HS-5 (cell line): ENCODE measurements at regions not wholly inside any gene's neighbourhood (a gene's known extent, or its start where the extent isn't known, plus 50 kb on each side); places are given as distances from the start of the nearest gene placed in this dataset.

Experiments
- DNase-seq: peaks from one replicate; pipeline ENCODE4 v3.0.0-alpha.2; 2012; ENCODE audit warnings: low read depth

DNA sequence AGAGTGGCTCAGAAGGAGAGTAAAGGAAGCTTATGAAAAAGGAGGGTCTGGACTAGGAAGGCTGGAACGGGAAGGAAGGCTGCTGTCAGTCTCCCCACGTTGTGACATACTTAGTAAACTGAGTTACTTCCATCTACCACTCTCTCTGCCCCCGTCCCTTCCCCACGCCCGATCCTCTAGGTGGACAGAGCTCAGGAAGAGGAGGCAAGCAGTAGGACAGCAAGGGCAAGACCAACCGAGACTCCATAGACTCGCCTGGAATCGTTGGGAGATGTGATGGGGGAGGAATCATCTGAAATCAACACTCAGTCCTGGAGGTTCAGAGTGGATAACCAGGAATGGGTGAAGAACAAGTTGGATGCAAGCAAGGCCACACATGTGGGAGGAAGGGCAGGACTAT is 240.7 kb downstream of the BUD13 start:
- DNase-seq, result no peak

DNA sequence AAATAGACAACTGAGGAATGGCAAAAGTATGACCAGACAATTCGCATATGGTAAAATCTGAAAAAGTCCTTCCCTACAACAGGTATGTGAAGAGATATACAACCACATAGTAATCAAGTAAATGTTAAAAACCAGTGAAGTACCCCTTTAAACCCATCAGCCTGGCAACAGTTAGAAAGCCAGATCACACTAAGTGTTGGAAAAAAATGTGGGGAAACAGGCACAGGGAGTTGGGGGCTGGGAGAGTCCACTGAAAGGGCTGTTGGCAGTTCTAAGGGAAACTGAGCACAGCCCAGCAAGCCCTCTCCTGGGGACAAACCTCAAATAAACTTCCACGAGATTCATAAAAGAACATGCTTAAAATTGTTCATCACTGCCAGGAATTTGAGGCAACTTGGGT is 242.1 kb downstream of the BUD13 start:
- DNase-seq, result no peak

DNA sequence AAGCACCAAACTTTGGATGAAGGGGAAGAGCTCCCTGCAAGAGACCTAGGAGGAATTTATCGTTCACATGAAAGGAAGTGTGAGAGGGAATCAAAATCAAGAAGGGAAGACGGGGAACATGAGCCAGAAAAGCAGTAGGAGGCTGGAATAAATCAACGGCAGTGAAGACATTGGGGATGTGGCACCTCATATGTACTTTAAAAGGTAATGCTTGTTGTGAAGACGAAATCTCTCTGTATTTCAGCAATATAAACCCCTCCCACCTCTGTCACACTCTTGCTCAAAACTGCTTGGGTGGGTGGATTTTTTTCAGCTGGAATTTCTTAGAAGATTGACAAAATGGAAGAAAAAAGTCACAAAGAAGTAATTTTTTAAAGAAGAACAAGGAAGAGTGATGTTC is 243.5 kb downstream of the BUD13 start:
- no peak for DNase-seq

DNA sequence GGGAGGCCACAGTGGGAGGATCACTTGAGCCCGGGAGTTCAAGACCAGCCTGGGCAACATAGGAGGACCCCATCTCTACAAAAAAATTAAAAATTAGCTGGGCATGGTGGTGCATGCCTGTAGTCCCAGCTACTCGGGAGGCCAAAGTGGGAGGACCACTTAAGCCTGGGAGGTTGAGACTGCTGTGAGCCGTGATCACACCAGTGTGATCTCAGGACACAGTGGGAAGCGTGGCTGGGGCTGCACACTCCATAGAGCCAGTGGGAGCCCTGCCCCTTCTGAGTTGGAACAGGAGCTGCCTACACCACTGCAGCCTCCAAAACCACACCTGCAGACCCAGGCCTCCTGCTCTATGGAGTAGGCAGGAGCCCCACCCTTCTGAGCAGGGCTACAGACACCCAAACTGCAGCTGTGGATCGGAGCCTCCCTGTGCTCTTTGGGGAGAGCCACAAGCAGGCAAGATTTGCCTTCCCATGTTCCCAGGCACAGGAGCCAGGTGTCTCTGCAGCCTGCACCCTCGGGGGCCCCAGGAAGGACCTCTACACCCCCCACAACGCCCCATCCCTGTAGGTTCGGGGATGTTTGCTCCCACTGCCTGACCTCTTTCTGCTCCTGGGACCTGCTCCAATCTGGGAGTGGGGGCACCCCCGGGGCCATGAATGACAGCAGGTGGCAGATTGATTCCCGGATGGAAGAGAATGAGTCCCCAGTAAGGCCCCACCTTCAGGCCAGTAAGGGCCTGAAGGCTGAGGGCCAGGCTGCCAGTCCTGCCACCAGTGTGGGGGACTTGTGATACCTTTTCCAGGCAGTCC is 245.4 kb downstream of the BUD13 start:
- no peak for DNase-seq

DNA sequence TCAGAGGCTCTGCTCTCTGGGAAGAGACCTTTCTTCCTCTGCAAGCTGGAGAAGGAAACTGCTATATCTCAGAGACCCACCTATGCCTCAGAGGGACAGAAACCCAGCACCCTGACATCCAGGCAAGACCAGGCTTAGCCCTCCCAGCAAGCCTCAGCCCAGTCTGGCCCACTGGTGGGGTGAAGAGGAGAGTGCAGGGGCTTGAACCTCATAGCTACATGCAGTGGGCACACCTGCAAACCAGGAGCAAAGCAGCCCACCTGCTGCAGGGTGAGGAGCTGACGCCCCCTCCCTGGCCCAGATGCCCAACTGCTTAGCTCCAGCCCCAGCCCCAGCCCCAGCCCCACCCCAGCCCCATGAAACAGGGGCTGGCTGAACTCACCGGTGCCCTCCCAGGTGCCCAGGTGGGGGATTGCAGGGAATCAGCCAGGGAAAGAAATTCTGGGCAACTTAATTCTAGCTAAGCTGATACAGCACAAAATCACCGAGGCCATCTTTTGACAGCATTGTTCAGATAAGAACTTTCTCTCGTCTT is 246.8 kb downstream of the BUD13 start:
- no peak for DNase-seq

DNA sequence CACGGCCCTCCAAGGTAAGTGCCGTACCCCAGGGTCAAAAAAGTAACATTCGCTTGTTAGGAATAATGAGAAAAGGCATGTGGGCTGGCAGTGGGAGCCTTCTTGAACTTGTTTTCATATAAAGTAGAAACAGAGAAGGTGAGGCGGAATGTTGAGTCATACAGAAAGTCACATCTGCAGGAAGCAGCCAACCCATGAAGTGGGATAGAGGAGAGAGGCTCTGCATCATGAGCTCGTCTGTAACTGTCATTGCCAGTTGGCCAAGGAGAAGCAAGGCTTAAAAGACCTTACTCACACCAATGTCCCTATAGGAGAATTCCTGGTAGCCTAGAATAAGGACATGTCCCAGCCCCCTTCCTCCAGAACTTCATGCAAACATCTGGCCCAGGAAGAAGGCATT is 253.3 kb downstream of the BUD13 start:
- no peak for DNase-seq

DNA sequence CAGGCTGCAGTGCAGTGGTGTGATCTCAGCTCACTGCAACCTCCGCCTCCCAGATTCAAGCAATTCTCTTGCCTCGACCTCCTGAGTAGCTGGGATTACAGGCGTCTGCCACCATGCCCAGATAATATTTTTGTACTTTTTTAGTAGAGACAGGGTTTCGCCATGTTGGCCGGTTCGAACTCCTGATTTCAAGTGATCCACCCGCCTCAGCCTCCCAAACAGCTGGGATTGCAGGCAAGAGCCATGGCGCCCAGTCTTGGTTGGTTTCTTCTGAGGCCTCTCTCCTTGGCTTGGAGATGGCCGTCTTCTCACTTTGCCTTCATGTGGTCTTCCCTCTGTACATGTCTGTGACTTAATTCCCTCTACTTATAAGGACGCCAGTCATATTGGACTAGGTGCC is 254.6 kb downstream of the BUD13 start:
- no peak for DNase-seq

DNA sequence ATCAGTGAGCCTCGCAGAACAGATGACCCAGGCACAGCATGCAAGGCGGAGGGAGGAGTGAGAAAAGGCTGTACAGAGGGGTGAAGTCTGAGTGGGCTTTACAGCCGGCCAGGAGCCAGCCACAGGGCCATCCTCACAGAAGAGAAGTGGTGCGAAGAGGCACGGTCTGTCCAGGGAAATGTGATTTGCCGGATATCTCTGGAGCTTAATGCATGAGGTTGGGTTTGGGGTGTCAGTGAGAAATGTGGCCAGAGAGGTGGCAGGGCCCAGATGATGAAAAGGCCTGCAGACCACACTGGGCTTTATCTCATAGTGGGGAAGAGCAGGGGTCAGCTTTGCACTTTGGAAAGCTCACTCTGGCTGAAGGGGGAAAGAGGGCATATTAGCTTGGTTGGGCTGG is 255.2 kb downstream of the BUD13 start:
- DNase-seq, result no peak

DNA sequence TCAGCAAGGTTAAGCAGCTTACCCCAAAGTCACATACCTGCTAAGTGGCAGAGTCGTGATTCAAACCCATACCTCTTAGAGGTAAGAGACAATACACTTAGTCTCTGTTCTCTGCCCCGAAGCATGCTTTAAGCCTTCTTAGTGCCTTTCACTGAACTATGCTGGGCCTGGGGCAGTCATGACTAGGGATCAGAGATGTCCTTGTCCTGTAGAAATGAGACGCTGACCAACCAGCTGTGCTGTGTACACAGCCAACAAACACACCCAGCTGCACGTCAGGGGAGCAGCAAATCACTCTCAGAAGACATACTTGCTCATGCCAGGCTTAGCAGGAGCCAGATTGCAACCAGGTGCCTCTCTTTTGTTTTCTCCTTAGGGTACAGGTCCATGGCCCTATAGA is 255.7 kb downstream of the BUD13 start:
- no peak for DNase-seq

DNA sequence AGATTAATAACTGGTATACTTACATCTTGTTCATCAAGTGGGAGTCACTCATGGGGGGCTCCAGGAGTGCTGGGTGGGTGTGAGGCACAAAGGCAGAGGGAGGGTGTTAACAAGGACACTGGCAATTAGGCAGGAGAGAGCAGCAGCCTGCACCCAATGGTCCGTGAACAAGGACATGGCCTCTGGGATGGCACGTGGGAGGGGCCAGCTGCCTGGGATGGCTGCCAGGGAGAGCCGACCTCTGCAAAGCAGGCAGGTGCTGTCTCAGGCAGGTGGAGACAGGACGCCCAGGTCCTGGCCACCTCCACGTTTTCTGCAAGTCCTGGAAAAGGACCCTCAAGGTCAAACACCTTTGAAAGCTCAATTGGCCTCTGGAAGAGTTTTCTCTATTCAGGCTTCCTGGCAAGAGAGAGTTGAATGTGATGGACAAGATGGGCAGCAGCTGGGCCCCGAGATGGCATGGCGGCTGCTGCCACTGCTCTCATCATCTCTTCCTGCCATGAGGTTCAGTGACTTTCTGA is 257.1 kb downstream of the BUD13 start:
- no peak for DNase-seq

DNA sequence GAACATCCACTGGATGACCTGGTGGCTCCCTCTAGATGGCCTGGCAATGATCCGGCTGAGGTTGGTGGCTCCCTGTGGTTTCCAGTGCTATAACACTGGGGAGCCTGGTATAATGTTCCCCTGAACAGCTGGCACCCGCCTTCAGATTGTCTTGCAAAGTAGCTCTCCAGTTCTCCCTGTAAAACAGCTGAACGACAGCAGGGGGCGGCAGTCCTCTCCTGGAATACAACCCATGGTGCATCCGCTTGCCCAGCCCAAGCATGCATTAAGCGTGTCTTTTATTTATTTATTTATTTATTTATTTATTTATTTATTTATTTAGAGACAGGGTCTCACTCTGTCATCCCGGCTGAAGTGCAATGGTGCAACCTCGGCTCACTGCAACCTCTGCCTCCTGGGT is 258.9 kb downstream of the BUD13 start:
- DNase-seq, result no peak

DNA sequence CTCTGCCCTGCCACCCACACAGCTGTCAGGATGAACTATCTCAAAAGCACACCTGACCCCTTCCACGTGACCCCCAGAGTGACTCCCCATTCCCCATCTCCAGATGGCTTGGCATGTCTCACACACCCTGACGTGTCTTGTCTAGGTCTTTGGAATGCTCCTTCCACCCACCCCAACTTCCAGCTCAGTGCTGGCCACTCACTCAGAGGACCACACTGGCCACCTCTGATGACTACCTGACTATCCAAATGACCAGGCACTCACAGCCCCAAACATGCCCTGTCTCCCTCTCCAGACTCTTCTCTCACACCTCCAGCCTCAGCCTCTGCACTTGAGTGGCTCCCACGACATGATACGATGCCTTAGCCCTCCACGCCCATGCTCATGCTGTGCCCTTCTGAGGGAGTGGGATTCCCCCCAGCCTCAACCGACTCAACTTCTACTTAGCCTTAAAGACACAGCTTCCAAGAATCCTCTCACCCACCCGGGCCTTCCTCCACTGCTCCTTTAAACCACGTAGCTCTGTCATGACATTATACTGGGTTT is 259.4 kb downstream of the BUD13 start:
- no peak for DNase-seq

DNA sequence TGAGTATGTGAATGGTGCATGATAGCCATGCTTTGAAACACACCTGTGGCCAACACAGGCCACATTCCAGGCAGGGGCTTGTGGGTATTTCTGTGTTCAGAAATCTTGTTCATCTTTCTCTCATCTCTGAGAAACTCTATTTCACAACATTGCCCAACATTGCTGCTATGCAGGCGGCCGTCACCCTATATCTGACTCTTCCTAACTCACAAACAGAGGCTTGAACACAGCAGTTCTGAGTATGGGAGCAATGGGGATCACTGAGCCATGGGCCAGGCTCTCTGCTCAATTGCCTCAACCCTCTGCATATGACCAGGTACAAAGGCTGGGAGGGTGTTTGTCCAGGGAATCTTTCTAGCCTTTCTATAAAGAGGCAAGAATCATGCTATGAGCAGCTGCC is 259.9 kb downstream of the BUD13 start:
- no peak for DNase-seq

DNA sequence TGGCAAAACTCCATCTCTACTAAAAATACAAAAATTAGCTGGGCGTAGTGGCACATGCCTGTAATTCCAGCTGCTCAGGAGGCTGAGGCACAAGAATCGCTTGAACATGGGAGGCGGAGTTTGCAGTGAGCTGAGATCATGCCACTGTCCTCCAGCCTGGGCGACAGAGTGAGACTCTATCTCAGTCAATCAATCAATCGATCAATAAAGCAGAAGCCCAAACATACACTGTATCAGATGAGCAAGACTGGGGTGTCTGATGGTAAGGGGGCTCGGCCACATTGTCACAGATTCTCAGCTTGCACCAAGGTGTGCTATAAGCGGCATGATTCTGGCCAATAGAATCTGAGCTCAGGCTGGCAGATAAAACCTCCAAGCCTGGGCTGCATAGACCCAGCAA is 261.1 kb downstream of the BUD13 start:
- DNase-seq, result no peak

DNA sequence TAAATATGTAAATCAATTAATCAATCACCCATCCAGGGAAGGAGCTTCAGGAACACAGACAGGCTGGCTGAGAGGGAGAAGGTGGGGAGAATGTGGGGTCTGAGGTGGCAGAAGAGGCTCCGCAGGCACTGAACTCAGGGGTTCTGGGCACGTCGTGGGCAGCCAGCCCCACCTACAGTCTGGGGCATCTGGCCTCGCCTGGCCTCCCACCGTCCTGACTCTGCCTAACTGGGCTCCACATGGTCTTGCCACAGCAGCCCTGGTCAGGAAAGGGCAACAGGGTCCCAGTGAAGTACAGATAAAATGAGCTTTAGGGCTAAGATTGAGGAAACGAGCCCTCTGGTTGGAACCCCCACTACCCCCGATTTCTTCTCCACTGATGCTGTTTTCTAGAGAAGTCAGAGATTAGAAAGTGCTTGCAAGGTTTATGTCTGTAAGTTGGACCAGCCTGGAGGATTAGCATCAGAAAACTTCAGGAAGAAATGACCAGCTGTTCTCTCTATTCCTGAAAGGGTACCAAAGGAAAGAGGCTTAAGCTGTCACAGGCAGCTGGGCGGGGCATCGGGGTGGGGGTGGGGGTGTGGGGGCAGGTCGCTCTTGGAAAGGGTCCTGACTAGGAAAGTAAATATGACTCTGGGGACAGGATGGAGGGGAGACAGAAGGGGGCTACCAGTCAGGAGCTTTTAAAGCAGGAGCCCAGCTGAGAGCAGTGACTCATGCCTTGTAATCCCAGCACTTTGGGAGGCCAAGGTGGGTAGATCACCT is 261.7 kb downstream of the BUD13 start:
- DNase-seq, result no peak

DNA sequence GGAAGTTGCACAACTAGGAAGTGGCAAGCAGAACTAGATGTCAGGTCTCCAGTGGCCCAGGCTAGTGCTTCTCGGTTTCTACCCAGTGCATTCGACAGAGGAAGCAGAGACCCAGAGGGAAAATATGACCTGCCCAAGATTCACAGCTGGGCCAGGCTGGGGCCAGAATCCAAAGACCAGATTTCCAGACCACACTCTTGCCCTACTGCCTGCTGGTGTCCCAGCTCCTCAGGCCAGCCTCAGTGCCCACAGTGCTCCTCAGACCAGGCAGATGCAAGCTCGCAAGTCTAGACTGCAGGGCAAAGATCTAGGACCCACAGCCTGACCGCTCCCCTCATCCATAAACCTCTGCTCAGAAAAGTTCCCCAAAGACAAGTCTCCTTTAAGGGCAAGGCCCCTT is 262.6 kb downstream of the BUD13 start:
- no peak for DNase-seq

DNA sequence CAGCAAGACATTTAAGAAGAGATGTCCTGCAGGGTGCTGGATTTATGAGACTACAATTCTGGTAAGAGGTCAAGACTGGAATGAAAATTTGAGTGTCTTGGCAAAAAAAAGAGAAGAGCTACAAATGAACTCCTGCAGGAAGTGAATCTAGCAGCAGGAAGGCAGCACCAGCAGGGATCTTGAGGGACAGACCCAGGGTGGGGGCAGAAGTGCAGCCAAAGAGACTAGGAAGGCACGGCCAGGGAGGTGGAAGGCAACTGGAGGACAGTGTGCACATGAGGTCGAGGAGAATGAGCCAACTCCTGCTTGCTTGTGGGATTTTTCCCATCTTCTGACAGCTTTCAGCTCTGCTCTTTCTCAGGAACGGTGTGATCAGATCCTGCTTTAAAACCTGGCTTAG is 263.2 kb downstream of the BUD13 start:
- DNase-seq, result no peak

DNA sequence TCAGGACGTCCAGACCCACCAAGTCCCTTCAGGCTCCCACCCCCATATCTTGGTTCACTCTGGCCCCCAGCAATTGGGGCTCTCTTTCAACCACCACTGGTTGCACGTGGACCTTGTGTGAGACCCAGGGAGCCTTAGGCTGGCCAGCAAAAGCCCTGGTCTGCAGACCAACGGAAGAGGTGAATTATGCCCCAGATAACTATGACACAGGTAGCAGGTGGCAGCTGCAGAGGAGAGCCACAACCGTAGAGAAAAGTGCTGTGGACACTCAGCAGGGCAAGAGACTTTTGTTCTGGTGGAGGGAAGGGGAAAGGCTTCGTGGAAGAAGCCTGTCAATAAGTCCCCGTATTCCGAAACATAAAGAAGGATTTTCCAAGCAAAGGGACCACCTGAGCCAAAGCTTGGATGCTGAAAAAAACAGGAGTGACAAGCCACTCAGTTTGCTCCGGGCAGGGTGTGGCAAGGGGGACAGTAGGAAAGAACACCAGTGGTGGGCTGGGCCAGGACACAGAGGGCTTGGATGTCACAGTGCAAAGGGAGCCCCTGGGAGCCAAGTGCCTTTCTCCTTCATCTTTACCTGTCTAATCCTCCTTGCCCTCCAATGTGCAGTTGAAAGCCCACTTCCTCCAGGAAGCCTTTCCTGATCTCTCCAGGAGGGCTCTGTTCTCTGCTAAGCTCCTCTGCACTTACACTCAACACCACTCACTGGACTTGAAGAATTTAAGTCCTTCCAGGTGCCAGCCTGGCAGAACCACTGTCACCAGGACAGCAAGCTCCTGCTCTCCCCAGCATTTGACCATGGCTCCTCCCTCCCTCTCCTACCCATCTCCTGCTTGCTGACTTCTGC is 264.7 kb downstream of the BUD13 start:
- no peak for DNase-seq

DNA sequence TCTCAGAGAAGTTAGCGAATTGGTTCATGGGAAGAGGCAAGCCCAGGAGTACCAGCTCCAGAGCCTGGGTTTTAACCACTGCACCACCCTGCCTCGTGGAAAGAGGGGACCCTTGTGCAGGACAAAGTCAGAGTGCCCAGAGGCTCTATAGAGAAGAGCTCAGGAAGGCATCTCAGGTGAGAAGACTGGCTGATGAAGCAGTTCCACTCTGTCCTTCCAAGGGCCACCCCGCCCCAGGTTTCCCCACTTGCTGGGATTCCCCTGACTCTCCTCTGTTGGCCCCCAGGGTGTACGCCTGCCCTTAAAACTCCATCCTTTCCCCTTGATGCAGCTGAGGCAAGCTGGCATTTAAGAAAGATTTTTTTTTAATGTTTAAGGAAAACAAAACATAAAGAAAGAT is 265.8 kb downstream of the BUD13 start:
- DNase-seq, result no peak

DNA sequence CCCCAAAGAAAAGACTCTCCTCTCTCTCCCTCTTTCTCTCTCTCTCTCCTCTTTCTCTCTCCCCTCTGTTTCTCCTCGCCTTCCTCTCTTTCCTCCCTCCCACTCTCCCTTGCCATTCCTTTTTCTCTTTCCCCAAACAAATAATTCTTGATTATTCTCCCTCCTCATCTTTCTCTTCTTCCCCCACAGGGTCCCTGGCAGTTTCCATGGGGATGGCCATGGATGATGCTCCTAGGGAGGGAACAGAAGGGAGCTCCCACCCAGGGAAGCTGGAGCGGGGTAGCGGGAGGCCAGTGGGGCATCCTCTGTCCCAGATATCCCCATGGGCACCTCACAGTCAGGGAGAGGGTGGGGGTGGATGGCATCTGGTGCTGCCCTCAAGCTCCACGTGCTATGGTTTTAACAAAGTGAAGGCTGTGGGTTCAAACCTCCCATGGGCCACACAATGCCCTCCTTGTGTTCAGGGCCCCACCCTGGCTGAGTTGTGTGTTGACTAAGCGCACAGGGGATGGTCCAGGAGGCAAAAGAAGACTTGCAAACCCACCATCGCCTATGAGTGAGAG is 266.4 kb downstream of the BUD13 start:
- no peak for DNase-seq
